ENCODE measurements at regions not wholly inside any gene's neighbourhood (a gene's known extent, or its start where the extent isn't known, plus 50 kb on each side); places are given as distances from the start of the nearest gene placed in this dataset.
"Not testable (repeated sequence)": the region's sequence is repeated elsewhere in the genome, so short reads cannot be mapped to it uniquely, and the experiment has no call there.

- no peaks in the 10 kb centered on the region for H3K36me3 ChIP-seq (ENCODE audit: control insufficient read depth, insufficient read depth, low read length)
- H3K27me3 ChIP-seq (replicated peaks; ENCODE audit: control insufficient read depth, insufficient read depth, low read length): no peaks in the 10 kb centered on the region
- H3K4me3 ChIP-seq (replicated peaks; ENCODE audit: low read depth, low read length): no peak overlapping the region
- no peak for TF ChIP-seq CTCF (IDR thresholded peaks at IDR 0.05; ENCODE audit: insufficient read depth, low read length, poor library complexity, severe bottlenecking)
- DNase-seq (ENCODE audit: extremely low read depth, insufficient read length): no peak
Observed at GRCh38 chr4:122086338-122087065, 65.6 kb upstream of the BLTP1 start.

- no peak for DNase-seq (ENCODE audit: extremely low read depth, insufficient read length)
- no peak overlapping the region for H3K4me3 ChIP-seq (replicated peaks; ENCODE audit: low read depth, low read length)
- no peaks in the 10 kb centered on the region for H3K27me3 ChIP-seq (replicated peaks; ENCODE audit: control insufficient read depth, insufficient read depth, low read length)
- no peak for TF ChIP-seq CTCF (IDR thresholded peaks at IDR 0.05; ENCODE audit: insufficient read depth, low read length, poor library complexity, severe bottlenecking)
- no peaks in the 10 kb centered on the region for H3K36me3 ChIP-seq (ENCODE audit: control insufficient read depth, insufficient read depth, low read length)
Observed at GRCh38 chr4:122083989-122084388, 68.1 kb upstream of the BLTP1 start.

GRCh38 chr4:122083351-122083750 is 68.8 kb upstream of the BLTP1 start:
- H3K36me3 ChIP-seq (ENCODE audit: control insufficient read depth, insufficient read depth, low read length): no peaks in the 10 kb centered on the region
- H3K4me3 ChIP-seq (replicated peaks; ENCODE audit: low read depth, low read length): no peak overlapping the region
- no peak for DNase-seq (ENCODE audit: extremely low read depth, insufficient read length)
- TF ChIP-seq CTCF (IDR thresholded peaks at IDR 0.05; ENCODE audit: insufficient read depth, low read length, poor library complexity, severe bottlenecking): no peak
- no peaks in the 10 kb centered on the region for H3K27me3 ChIP-seq (replicated peaks; ENCODE audit: control insufficient read depth, insufficient read depth, low read length)

- no peak for TF ChIP-seq CTCF (IDR thresholded peaks at IDR 0.05; ENCODE audit: insufficient read depth, low read length, poor library complexity, severe bottlenecking)
- no peak overlapping the region for H3K4me3 ChIP-seq (replicated peaks; ENCODE audit: low read depth, low read length)
- H3K27me3 ChIP-seq (replicated peaks; ENCODE audit: control insufficient read depth, insufficient read depth, low read length): no peaks in the 10 kb centered on the region
- no peaks in the 10 kb centered on the region for H3K36me3 ChIP-seq (ENCODE audit: control insufficient read depth, insufficient read depth, low read length)
- DNase-seq (ENCODE audit: extremely low read depth, insufficient read length): no peak
Observed at GRCh38 chr4:122082661-122083060, 69.5 kb upstream of the BLTP1 start.

- H3K36me3 ChIP-seq (ENCODE audit: control insufficient read depth, insufficient read depth, low read length); H3K27me3 ChIP-seq (replicated peaks; ENCODE audit: control insufficient read depth, insufficient read depth, low read length); DNase-seq (ENCODE audit: extremely low read depth, insufficient read length); H3K4me3 ChIP-seq (replicated peaks; ENCODE audit: low read depth, low read length): not testable (repeated sequence)
Observed at GRCh38 chr4:122077653-122078052, 74.5 kb upstream of the BLTP1 start.

- not testable (repeated sequence) for H3K27me3 ChIP-seq (replicated peaks; ENCODE audit: control insufficient read depth, insufficient read depth, low read length); H3K4me3 ChIP-seq (replicated peaks; ENCODE audit: low read depth, low read length); H3K36me3 ChIP-seq (ENCODE audit: control insufficient read depth, insufficient read depth, low read length); DNase-seq (ENCODE audit: extremely low read depth, insufficient read length)
Observed at GRCh38 chr4:122076835-122077234, 75.3 kb upstream of the BLTP1 start.

- TF ChIP-seq CTCF (IDR thresholded peaks at IDR 0.05; ENCODE audit: insufficient read depth, low read length, poor library complexity, severe bottlenecking): no peak
- no peaks in the 10 kb centered on the region for H3K27me3 ChIP-seq (replicated peaks; ENCODE audit: control insufficient read depth, insufficient read depth, low read length)
Observed at GRCh38 chr4:122073615-122074014, 78.5 kb upstream of the BLTP1 start.

More at GRCh38 chr4:122073615-122074014, 78.5 kb upstream of the BLTP1 start:
- no peak for DNase-seq (ENCODE audit: extremely low read depth, insufficient read length)
- Histone ChIP-seq H3K36me3 (ENCODE audit: control insufficient read depth, insufficient read depth, low read length) (no peaks in the 10 kb centered on the region), H3K4me3 (replicated peaks; ENCODE audit: low read depth, low read length) (no peak overlapping the region)
